ENCODE measurements at regions not wholly inside any gene's neighbourhood (a gene's known extent, or its start where the extent isn't known, plus 50 kb on each side); places are given as distances from the start of the nearest gene placed in this dataset.

- intact Hi-C loops (cut with micrococcal nuclease): no loop called here
- no peak for TF ChIP-seq CTCF (IDR thresholded peaks at IDR 0.05)
- Mint-ChIP-seq H3K36me3 (ENCODE audit: low read depth) (no peaks in the 10 kb centered on the region), H3K27ac (no peak overlapping the region), H3K4me1 (ENCODE audit: low read depth) (no peaks in the 10 kb centered on the region), H3K27me3 (no peaks in the 10 kb centered on the region), H3K9me3 (peaks cover 8% of the 10 kb centered on the region), H3K4me3 (no peak overlapping the region)
- CTCF ChIA-PET: no interaction called here
- no peak for DNase-seq
- POLR2A ChIA-PET: no interaction called here
- ATAC-seq: no peak
Observed at GRCh38 chr6:103191391-103192093, 1668.2 kb downstream of the HACE1 start.

- Mint-ChIP-seq H3K27me3 (no peaks in the 10 kb centered on the region), H3K27ac (no peak overlapping the region)
- no peak for ATAC-seq
Observed at GRCh38 chr6:103184776-103185175, 1674.9 kb downstream of the HACE1 start.

DNA sequence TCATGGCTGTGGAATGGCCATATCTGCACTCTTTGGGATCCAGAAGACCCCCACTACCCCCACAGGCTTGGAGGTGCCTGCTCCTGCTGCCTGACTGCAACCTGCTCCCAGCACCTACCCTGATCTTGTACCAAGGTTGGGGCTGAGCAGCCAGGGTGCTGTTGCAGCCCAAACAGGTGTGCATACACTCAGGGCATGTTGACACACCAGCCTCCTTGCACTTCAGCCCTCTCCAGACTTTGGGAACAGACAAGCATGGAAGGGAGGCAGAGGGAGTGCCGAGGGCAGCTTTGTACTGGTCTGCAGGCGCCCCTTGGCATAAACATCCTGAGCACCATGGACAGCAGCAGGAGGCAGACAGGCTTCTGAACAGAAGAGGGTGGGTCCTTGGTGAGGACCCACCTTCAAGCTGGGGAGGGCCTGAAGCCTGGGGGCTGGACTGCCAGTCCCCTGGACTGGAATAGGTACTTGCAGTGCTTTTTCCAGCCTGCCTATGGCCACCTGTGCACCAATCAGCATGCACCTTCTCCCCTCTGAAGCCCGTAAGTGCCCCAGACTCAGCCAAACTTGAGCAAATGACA, 1675.8 kb downstream of the HACE1 start:
- CTCF ChIA-PET: no interaction called here
- DNase-seq (no peak), ATAC-seq (no peak)
- Mint-ChIP-seq H3K9me3 (peaks cover 3% of the 10 kb centered on the region), H3K27ac (no peak overlapping the region), H3K27me3 (no peaks in the 10 kb centered on the region), H3K36me3 (ENCODE audit: low read depth) (no peaks in the 10 kb centered on the region), H3K4me3 (no peak overlapping the region), H3K4me1 (ENCODE audit: low read depth) (no peaks in the 10 kb centered on the region)
- no peak for TF ChIP-seq CTCF (IDR thresholded peaks at IDR 0.05)
- POLR2A ChIA-PET: no interaction called here
- intact Hi-C loops (cut with micrococcal nuclease): no loop called here

More at GRCh38 chr6:103184776-103185175, 1674.9 kb downstream of the HACE1 start:
- no peak for TF ChIP-seq CTCF (IDR thresholded peaks at IDR 0.05)
- DNase-seq: no peak
- Mint-ChIP-seq H3K36me3 (ENCODE audit: low read depth) (no peaks in the 10 kb centered on the region), H3K4me3 (no peak overlapping the region), H3K4me1 (ENCODE audit: low read depth) (no peaks in the 10 kb centered on the region), H3K9me3 (peaks cover 1% of the 10 kb centered on the region)
- ChIA-PET CTCF (no interaction called here), POLR2A (no interaction called here)
- intact Hi-C loops (cut with micrococcal nuclease): no loop called here

DNA sequence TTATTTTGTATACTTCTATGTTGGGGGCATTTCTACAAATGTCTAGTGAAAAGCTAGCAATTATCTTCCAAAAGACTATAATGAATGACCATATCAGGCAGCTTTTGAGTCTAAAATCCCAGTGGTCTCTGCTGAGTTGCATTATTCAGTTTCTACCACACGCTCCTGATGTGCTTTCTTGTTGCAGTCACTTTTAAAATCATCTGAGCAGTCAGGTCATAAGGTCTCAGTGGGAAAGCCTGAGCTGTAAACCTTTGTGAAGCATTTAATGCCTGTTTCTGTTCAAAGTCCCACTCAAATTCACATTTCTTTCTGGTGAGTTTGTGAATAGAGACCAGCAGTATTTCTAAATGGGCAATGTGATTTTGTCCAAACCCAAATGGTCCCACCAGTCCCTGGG, 1681.5 kb downstream of the HACE1 start:
- Mint-ChIP-seq H3K27me3 (no peaks in the 10 kb centered on the region), H3K9me3 (peaks cover 4% of the 10 kb centered on the region), H3K4me1 (ENCODE audit: low read depth) (no peaks in the 10 kb centered on the region), H3K36me3 (ENCODE audit: low read depth) (no peaks in the 10 kb centered on the region), H3K27ac (no peak overlapping the region), H3K4me3 (no peak overlapping the region)
- TF ChIP-seq CTCF (IDR thresholded peaks at IDR 0.05): no peak
- POLR2A ChIA-PET: no interaction called here
- intact Hi-C loops (cut with micrococcal nuclease): no loop called here
- DNase-seq (no peak), ATAC-seq (no peak)
- CTCF ChIA-PET: no interaction called here

DNA sequence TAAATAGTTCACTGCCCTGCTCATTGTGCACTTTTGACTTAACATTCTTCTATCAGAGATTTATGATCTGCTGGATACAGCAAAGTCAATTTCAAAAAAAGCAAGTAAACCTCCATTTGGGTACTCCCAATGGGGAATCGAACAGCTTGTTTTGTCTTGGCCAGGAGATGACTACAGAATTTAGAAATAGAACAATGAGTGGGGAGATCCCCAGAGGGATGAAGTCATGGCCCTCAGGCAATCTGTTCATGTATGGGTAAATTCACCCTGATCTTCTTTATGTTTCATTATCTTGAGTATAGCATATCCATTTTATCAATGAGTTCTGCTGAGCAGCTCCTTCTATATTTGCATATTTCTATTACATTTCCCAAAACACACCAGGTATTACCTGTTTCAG, 1681.9 kb downstream of the HACE1 start:
- H3K4me3 Mint-ChIP-seq: no peak overlapping the region
- no peaks in the 10 kb centered on the region for H3K4me1 Mint-ChIP-seq (ENCODE audit: low read depth)
- CTCF ChIA-PET: no interaction called here
- POLR2A ChIA-PET: no interaction called here
- no peak overlapping the region for H3K27ac Mint-ChIP-seq
- intact Hi-C loops (cut with micrococcal nuclease): no loop called here
- no peak for TF ChIP-seq CTCF (IDR thresholded peaks at IDR 0.05)
- DNase-seq (no peak), ATAC-seq (no peak)
- no peaks in the 10 kb centered on the region for H3K36me3 Mint-ChIP-seq (ENCODE audit: low read depth)
- H3K27me3 Mint-ChIP-seq: no peaks in the 10 kb centered on the region
- peaks cover 3% of the 10 kb centered on the region for H3K9me3 Mint-ChIP-seq

Data from activated CD8-positive, alpha-beta T cell treated with anti-CD3 and anti-CD28 coated beads for 36 hours (primary cell).